ENCODE measurements at regions not wholly inside any gene's neighbourhood (a gene's known extent, or its start where the extent isn't known, plus 50 kb on each side); places are given as distances from the start of the nearest gene placed in this dataset.

DNA sequence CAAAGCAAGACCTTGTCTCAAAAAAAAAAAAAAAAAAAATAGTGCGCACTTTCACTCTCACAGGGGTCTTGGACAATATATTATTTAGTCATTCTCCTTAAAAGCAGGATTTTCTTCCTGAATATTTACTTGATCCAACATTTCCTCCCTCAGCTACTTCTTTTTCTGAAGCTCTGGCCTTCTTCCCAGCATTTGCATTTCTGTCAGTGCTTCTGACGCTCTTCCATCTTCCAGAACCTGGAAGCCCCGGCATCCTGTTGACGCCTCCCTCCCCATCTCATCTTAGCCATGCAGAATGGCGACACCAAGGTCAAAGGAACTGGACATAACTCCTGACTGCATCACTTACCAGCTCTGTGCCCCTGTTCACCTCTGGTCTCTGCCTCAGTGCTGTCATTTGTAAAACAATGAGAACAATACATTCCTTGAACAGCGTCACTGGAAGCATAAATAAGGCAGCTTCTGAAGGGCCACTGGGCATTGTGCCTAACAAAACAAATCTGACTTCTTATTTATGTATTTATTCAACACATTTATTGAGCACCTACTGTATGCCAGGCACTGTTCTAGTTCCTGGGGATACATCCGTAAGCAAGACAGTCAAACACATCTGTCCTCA, 90.9 kb upstream of the MDM1 start:
- FAIRE-seq = no peak
- no peak for TF ChIP-seq CTCF (IDR thresholded peaks at IDR 0.05; ENCODE audit: borderline replicate concordance, extremely low read depth, insufficient read depth)
- intact Hi-C loops (cut with DNase I) = no loop called here

DNA sequence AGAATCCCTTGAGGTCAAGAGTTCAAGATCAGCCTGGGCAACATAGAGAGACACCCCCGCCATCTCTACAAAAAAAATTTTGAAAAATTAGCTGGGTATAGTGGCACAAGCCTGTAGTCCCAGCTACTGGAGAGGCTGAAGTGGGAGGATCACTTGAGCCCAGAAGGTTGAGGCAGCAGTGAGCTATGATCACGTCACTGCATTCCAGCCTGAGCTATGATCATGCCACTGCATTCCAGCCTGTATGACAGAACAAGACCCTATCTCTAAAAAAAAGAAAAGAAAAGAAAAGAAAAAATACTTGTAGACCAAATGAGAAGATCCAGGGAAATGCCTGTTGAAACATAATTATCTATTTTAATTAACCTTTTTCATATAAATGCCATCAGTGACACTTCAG, 93.8 kb upstream of the MDM1 start:
- H3K27ac ChIP-seq (ENCODE audit: low read depth in 2 of 2, low read length in 2 of 2) = no peak overlapping the region
- H3K9me3 ChIP-seq (ENCODE audit: control insufficient read depth in 2 of 3, insufficient read depth in 1 of 3, low read length in 3 of 3) = no peaks in the 10 kb centered on the region
- no peaks in the 10 kb centered on the region for H3K4me1 ChIP-seq (ENCODE audit: control insufficient read depth in 2 of 3, insufficient read depth in 2 of 3, low read depth in 1 of 3, low read length in 3 of 3)
- no peaks in the 10 kb centered on the region for H3K27me3 ChIP-seq (ENCODE audit: control insufficient read depth, insufficient read depth, low read length)
- no peak overlapping the region for H3K9ac ChIP-seq (ENCODE audit: low read length in 3 of 3)
- H3K36me3 ChIP-seq (ENCODE audit: control insufficient read depth in 2 of 3, insufficient read depth in 3 of 3, low read length in 3 of 3) = no peaks in the 10 kb centered on the region
- DNase-seq (no peak), FAIRE-seq (no peak)
- TF ChIP-seq CTCF (IDR thresholded peaks at IDR 0.05; ENCODE audit: borderline replicate concordance, extremely low read depth, insufficient read depth) = no peak
- no peak overlapping the region for H3K4me3 ChIP-seq (ENCODE audit: low read length in 3 of 3)
- intact Hi-C loops (cut with DNase I) = no loop called here

More for the DNA sequence above, 90.9 kb upstream of the MDM1 start:
- DNase-seq = peak in 2 of 5 donors; percentile 15 to 61
- Histone ChIP-seq H3K4me3 (ENCODE audit: low read length in 3 of 3) (no peak overlapping the region), H3K4me1 (ENCODE audit: control insufficient read depth in 2 of 3, insufficient read depth in 2 of 3, low read depth in 1 of 3, low read length in 3 of 3) (no peaks in the 10 kb centered on the region), H3K27ac (ENCODE audit: low read depth in 2 of 2, low read length in 2 of 2) (no peak overlapping the region), H3K36me3 (ENCODE audit: control insufficient read depth in 2 of 3, insufficient read depth in 3 of 3, low read length in 3 of 3) (no peaks in the 10 kb centered on the region), H3K27me3 (ENCODE audit: control insufficient read depth, insufficient read depth, low read length) (no peaks in the 10 kb centered on the region), H3K9me3 (ENCODE audit: control insufficient read depth in 2 of 3, insufficient read depth in 1 of 3, low read length in 3 of 3) (no peaks in the 10 kb centered on the region), H3K9ac (ENCODE audit: low read length in 3 of 3) (no peak overlapping the region)

GRCh38 chr12:68428211-68428610, 96.0 kb upstream of the MDM1 start:
- Histone ChIP-seq H3K4me3 (ENCODE audit: low read length in 3 of 3) (no peak overlapping the region), H3K9me3 (ENCODE audit: control insufficient read depth in 2 of 3, insufficient read depth in 1 of 3, low read length in 3 of 3) (no peaks in the 10 kb centered on the region), H3K27me3 (ENCODE audit: control insufficient read depth, insufficient read depth, low read length) (no peaks in the 10 kb centered on the region), H3K9ac (ENCODE audit: low read length in 3 of 3) (no peak overlapping the region), H3K4me1 (ENCODE audit: control insufficient read depth in 2 of 3, insufficient read depth in 2 of 3, low read depth in 1 of 3, low read length in 3 of 3) (no peaks in the 10 kb centered on the region), H3K36me3 (ENCODE audit: control insufficient read depth in 2 of 3, insufficient read depth in 3 of 3, low read length in 3 of 3) (no peaks in the 10 kb centered on the region), H3K27ac (ENCODE audit: low read depth in 2 of 2, low read length in 2 of 2) (no peak overlapping the region)
- no peak for TF ChIP-seq CTCF (IDR thresholded peaks at IDR 0.05; ENCODE audit: borderline replicate concordance, extremely low read depth, insufficient read depth)
- intact Hi-C loops (cut with DNase I) = no loop called here
- no peak for FAIRE-seq
- DNase-seq = no peak
